Spleen (tissue), 11 donors: ENCODE measurements at regions not wholly inside any gene's neighbourhood (a gene's known extent, or its start where the extent isn't known, plus 50 kb on each side); places are given as distances from the start of the nearest gene placed in this dataset.
A peak's percentile ranks its signal among the peaks of the same experiment; 100 is the strongest.

Experiments used
- DNase-seq: peaks from one replicate; pipeline ENCODE4 v3.0.0-alpha.2; 2020
- H3K27ac ChIP-seq, 8 donors: fragments of 200-600 bp; sonication (generic) in 7 of 8; 1 replicate in 4 of 8; 2 replicates in 4 of 8; pipeline versions ENCODE4 v1.5.0 to v1.8.0; 2016 to 2021; ENCODE audit warnings: inconsistent platforms in 4 of 8, mild to moderate bottlenecking in 4 of 8, moderate library complexity in 1 of 8
- H3K27me3 ChIP-seq, 7 donors: fragments of 200-600 bp; sonication (generic) in 6 of 7; replicated peaks in 1 of 7; 1 replicate in 4 of 7; 2 replicates in 3 of 7; pipeline versions ENCODE4 v1.5.0 to v1.8.0; 2016 to 2021; ENCODE audit warnings: inconsistent platforms in 3 of 7, mild to moderate bottlenecking in 1 of 7
- H3K36me3 ChIP-seq, 6 donors: fragments of 200-600 bp; sonication (generic) in 5 of 6; 1 replicate in 4 of 6; 2 replicates in 2 of 6; pipeline versions ENCODE4 v1.5.0 to v1.8.0; 2016 to 2021; ENCODE audit warnings: inconsistent platforms in 2 of 6
- H3K4me1 ChIP-seq, 6 donors: fragments of 200-600 bp; sonication (generic) in 5 of 6; 1 replicate in 3 of 6; 2 replicates in 3 of 6; pipeline versions ENCODE4 v1.5.0 to v1.8.0; 2016 to 2021; ENCODE audit warnings: inconsistent platforms in 3 of 6
- H3K4me3 ChIP-seq, 8 donors: fragments of 200-600 bp; sonication (generic) in 7 of 8; 1 replicate in 4 of 8; 2 replicates in 4 of 8; pipeline versions ENCODE4 v1.5.0 to v1.8.0; 2016 to 2021; ENCODE audit warnings: inconsistent platforms in 4 of 8, mild to moderate bottlenecking in 4 of 8, moderate library complexity in 2 of 8
- H3K9me3 ChIP-seq, 8 donors: fragments of 200-600 bp; sonication (generic) in 7 of 8; 1 replicate in 4 of 8; 2 replicates in 4 of 8; pipeline versions ENCODE4 v1.5.0 to v1.8.0; 2016 to 2021; ENCODE audit warnings: inconsistent platforms in 4 of 8
- POLR2A ChIP-seq, 3 donors: fragments of 450-650 bp; IDR thresholded peaks; one replicate each; pipeline ENCODE4 v1.5.1; 2017; ENCODE audit warnings: antibody characterized with exemption in 3 of 3, mild to moderate bottlenecking in 1 of 3
- POLR2AphosphoS5 ChIP-seq, 3 donors: sonication (generic); formaldehyde crosslinking; IDR thresholded peaks; one replicate each; pipeline ENCODE4 v1.5.1; 2017; ENCODE audit warnings: antibody characterized with exemption in 3 of 3
- WGBS, 5 donors: extraction: QIAGEN DNeasy Blood & Tissue Kit in 3 of 5; methylation state at CpG; one replicate each; pipeline versions ENCODE4 v1.1.5 to v1.1.7; 2013 to 2018; 5-methylcytosine and 5-hydroxymethylcytosine counted together
- intact Hi-C: fragments of 100-400 bp; cut with DNase I; formaldehyde crosslinking; loops from one replicate; pipeline ENCODE4 v1.15.0; 2023; ENCODE audit warnings: low total_unique reads
- TF ChIP-seq, protein P1 (sequence below), 11 experiments: fragments of 200-600 bp in 7 of 11; fragments of 450-650 bp in 4 of 11; sonication (generic) in 4 of 11; IDR thresholded peaks in 8 of 11; conservative IDR thresholded peaks in 3 of 11; 1 replicate in 7 of 11; 2 replicates in 4 of 11; pipeline versions ENCODE4 v1.4.0 to v1.8.0; 2016 to 2021; ENCODE audit warnings: antibody characterized with exemption in 11 of 11, inconsistent platforms in 4 of 11, mild to moderate bottlenecking in 1 of 11
- donor health status: healthy with polysubstance abuse.
- donor health status: DM: no; HTN: no; CAD: no; lungs with moderate emphysema.
- donor health status: DM: no; HTN: no; CAD: no.
- donor health status: Bipolar disorder and iron deficiency.
- donor health status: healthy.
- donor health status: DM: no; HTN: no; CAD: no.
- donor health status: DM: yes; HTN: yes; CAD: no.

DNA sequence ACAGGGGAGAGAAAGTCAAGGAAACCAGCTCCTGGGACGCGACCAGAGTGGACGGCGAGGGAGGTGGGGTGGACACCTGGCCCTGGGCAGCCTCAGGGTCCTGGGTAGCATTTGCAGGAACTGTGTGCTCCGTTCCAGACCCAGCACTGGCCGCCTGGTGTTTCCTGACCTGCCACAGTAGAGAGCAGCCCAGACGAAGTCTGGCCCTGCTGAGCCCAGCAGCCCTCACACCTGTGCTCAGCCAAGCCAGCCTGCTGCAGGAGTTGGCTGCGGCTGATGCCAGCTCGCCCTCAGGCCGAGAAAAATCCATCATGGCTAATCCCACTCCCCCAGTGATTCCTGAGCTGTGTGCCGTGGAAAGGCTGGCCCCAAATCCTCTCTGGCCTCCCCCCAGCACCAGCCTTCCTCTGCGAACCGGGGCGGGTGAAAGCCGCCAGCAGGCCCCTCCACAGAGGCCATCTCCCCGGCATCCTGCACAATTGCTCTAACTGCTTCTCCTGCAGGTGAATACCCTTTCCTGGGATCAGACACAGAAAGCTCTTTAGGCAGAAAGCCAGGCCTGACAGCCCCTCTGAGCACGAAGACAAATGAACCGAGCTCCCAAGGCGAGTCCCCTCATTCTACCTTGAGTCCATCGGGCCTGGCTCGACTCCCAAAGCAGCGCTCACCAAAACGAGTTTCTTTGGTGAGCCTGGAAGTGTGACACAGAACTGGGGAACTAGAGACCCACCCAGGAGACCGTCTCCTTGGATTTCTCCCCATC, 88.6 kb downstream of the RTL6 start:
- no peak overlapping the region for H3K4me3 ChIP-seq
- no peaks in the 10 kb centered on the region for H3K4me1 ChIP-seq
- H3K9me3 ChIP-seq: no peaks in the 10 kb centered on the region
- peak; percentile 48 for DNase-seq
- TF ChIP-seq POLR2AphosphoS5 (IDR thresholded peaks at IDR 0.05) (no peak), POLR2A (IDR thresholded peaks at IDR 0.05) (no peak)
- TF ChIP-seq, protein P1, sequence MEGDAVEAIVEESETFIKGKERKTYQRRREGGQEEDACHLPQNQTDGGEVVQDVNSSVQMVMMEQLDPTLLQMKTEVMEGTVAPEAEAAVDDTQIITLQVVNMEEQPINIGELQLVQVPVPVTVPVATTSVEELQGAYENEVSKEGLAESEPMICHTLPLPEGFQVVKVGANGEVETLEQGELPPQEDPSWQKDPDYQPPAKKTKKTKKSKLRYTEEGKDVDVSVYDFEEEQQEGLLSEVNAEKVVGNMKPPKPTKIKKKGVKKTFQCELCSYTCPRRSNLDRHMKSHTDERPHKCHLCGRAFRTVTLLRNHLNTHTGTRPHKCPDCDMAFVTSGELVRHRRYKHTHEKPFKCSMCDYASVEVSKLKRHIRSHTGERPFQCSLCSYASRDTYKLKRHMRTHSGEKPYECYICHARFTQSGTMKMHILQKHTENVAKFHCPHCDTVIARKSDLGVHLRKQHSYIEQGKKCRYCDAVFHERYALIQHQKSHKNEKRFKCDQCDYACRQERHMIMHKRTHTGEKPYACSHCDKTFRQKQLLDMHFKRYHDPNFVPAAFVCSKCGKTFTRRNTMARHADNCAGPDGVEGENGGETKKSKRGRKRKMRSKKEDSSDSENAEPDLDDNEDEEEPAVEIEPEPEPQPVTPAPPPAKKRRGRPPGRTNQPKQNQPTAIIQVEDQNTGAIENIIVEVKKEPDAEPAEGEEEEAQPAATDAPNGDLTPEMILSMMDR (IDR thresholded peaks at IDR 0.05 in 8 of 11, conservative IDR thresholded peaks at IDR 0.05 in 3 of 11): no peak
- no peaks in the 10 kb centered on the region for H3K36me3 ChIP-seq
- H3K27ac ChIP-seq: no peak overlapping the region
- peaks cover 0 to 27% (median 0%) of the 10 kb centered on the region in 7 donors for H3K27me3 ChIP-seq
- intact Hi-C loops: no loop called here
- 77 to 83% (median 81%) methylated on average over 21 to 24 of the region's 24 CpGs for WGBS, 5 donors

DNA sequence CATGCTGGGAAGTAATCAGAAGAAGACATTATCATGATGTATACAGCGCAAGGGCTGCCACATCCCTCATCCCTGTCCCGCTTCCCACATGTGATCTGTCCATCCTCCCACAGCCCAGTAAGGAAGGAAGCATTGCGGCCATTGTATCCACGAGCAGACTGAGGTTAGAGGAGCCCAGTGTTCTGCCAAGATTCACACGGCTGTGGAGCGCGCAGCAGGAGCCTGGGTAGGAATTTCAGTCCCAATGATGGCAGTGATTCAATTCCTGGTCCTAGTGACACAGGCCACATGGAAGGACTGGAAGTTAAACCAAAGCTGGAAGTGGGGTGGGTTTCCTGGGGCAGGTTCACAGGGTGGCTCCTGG, 89.2 kb downstream of the RTL6 start:
- H3K4me1 ChIP-seq: no peaks in the 10 kb centered on the region
- H3K27me3 ChIP-seq: peaks cover 0 to 31% (median 0%) of the 10 kb centered on the region in 7 donors
- intact Hi-C loops: no loop called here
- H3K36me3 ChIP-seq: no peaks in the 10 kb centered on the region
- no peak for DNase-seq
- H3K4me3 ChIP-seq: no peak overlapping the region
- no peak overlapping the region for H3K27ac ChIP-seq
- no peaks in the 10 kb centered on the region for H3K9me3 ChIP-seq
- WGBS, 5 donors: 77 to 92% (median 79%) methylated on average over 7 of the region's 7 CpGs
- TF ChIP-seq POLR2A (IDR thresholded peaks at IDR 0.05) (no peak), POLR2AphosphoS5 (IDR thresholded peaks at IDR 0.05) (no peak)
- TF ChIP-seq, protein P1 (IDR thresholded peaks at IDR 0.05 in 8 of 11, conservative IDR thresholded peaks at IDR 0.05 in 3 of 11): no peak

DNA sequence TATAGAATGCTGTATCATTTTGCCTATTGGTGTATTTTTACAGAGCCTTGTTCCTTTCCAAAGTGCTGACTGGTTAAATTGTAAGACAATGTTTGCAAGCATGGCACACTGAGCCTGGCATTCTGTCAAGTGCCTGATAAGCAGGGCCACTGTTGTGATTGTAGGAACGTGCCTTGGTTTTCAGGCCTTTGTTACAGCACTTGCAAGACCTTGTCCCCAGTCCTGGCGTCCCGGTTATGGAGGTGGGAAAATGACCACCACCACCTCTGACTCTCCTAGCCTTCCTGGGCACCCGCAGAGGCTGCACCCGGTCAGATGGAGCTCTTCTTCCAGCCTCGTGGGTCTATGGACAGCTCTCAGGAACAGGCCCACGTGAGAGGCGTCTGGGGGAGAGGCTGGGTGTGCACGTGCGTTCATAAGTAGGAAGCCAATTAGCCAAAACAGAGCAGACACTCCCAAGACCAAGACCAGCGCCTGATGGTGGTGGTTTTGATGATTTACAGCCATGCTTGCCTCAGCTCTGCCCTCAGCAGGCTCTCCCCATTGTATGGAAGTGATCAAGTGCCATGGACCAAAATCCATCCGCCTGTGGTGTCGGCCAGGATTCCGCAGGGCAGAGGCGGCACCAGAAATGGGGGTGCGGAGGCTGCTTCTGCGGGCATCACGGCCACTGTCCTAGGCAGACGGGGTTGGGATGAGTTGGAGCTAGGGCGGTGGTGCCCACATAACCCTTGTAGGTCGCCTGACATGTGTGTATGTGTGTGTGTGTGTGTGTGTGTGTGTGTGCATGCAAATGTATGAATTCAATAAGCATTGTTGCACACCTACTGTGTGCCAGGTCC, 89.8 kb downstream of the RTL6 start:
- peak; percentile 44 for DNase-seq
- Histone ChIP-seq H3K27ac (no peak overlapping the region), H3K4me1 (no peaks in the 10 kb centered on the region), H3K36me3 (no peaks in the 10 kb centered on the region), H3K27me3 (peaks cover 0 to 33% (median 0%) of the 10 kb centered on the region in 7 donors), H3K9me3 (no peaks in the 10 kb centered on the region), H3K4me3 (no peak overlapping the region)
- intact Hi-C loops: no loop called here
- 78 to 84% (median 81%) methylated on average over 20 to 21 of the region's 21 CpGs for WGBS, 5 donors
- no peak for TF ChIP-seq POLR2A (IDR thresholded peaks at IDR 0.05)
- TF ChIP-seq, protein P1 (IDR thresholded peaks at IDR 0.05 in 8 of 11, conservative IDR thresholded peaks at IDR 0.05 in 3 of 11): no peak
